H9 (cell line): ENCODE measurements at regions not wholly inside any gene's neighbourhood (a gene's known extent, or its start where the extent isn't known, plus 50 kb on each side); places are given as distances from the start of the nearest gene placed in this dataset.

Experiments
- DNase-seq: peaks from one replicate; pipeline ENCODE4 v3.0.0-alpha.2; 2017
- H2AFZ ChIP-seq: one replicate; pipeline ENCODE4 v1.6.1; 2013; ENCODE audit warnings: mild to moderate bottlenecking, low read length, control low read depth, moderate library complexity
- H2AK5ac ChIP-seq: 2 replicates; pipeline ENCODE4 v1.6.1; 2013; ENCODE audit warnings: low read length, control low read depth, mixed read lengths; ENCODE audit not compliant: insufficient read length
- H2BK120ac ChIP-seq: one replicate; pipeline ENCODE4 v1.6.1; 2013; ENCODE audit warnings: low read depth, mild to moderate bottlenecking, low read length, control low read depth, inconsistent platforms; ENCODE audit not compliant: poor library complexity, severe bottlenecking
- H2BK12ac ChIP-seq: 2 replicates; pipeline ENCODE4 v1.6.1; 2013; ENCODE audit warnings: low read length, control low read depth, mixed read lengths, low read depth; ENCODE audit not compliant: insufficient read length
- H2BK15ac ChIP-seq: 2 replicates; pipeline ENCODE4 v1.6.1; 2013; ENCODE audit warnings: low read depth, low read length, control low read depth
- H2BK20ac ChIP-seq: one replicate; pipeline ENCODE4 v1.6.1; 2013; ENCODE audit warnings: low read depth, mild to moderate bottlenecking, low read length, control low read depth, inconsistent platforms; ENCODE audit not compliant: poor library complexity, severe bottlenecking
- H2BK5ac ChIP-seq: 2 replicates; pipeline ENCODE4 v1.6.1; 2013; ENCODE audit warnings: low read length, control low read depth, mixed read lengths; ENCODE audit not compliant: insufficient read length
- H3K14ac ChIP-seq: 2 replicates; pipeline ENCODE4 v1.6.1; 2013; ENCODE audit warnings: low read length, control low read depth; ENCODE audit not compliant: insufficient read depth
- H3K18ac ChIP-seq: 2 replicates; pipeline ENCODE4 v1.6.1; 2013; ENCODE audit warnings: low read depth, mild to moderate bottlenecking, mixed read lengths, low read length, control low read depth; ENCODE audit not compliant: insufficient read length
- H3K23ac ChIP-seq: 2 replicates; pipeline ENCODE4 v1.6.1; 2013; ENCODE audit warnings: low read length, control low read depth, mixed read lengths, low read depth; ENCODE audit not compliant: insufficient read length
- H3K23me2 ChIP-seq: 2 replicates; pipeline ENCODE4 v1.6.1; 2013; ENCODE audit warnings: low read depth, mild to moderate bottlenecking, mixed read lengths, low read length, control low read depth; ENCODE audit not compliant: insufficient read length, poor library complexity, severe bottlenecking
- H3K27ac ChIP-seq: 2 replicates; pipeline ENCODE4 v1.5.1; 2013; ENCODE audit warnings: low read length, control low read depth, mixed read lengths, low read depth; ENCODE audit not compliant: insufficient read length
- H3K27me3 ChIP-seq: 2 replicates; pipeline ENCODE4 v1.6.1; 2013; ENCODE audit warnings: low read length, control low read depth, inconsistent platforms; ENCODE audit not compliant: insufficient read depth
- H3K4ac ChIP-seq: 2 replicates; pipeline ENCODE4 v1.6.1; 2013; ENCODE audit warnings: low read depth, mild to moderate bottlenecking, control low read depth, inconsistent platforms, low read length, moderate library complexity
- H3K4me1 ChIP-seq: 2 replicates; pipeline ENCODE4 v1.6.1; 2013; ENCODE audit warnings: low read length, control low read depth, inconsistent platforms; ENCODE audit not compliant: insufficient read depth
- H3K4me2 ChIP-seq: 2 replicates; pipeline ENCODE4 v1.6.1; 2013; ENCODE audit warnings: low read length, control low read depth, mixed read lengths; ENCODE audit not compliant: insufficient read length, insufficient read depth
- H3K56ac ChIP-seq: 2 replicates; pipeline ENCODE4 v1.6.1; 2013; ENCODE audit warnings: low read depth, mild to moderate bottlenecking, mixed read lengths, low read length, control low read depth; ENCODE audit not compliant: insufficient read length
- H3K79me1 ChIP-seq: 2 replicates; pipeline ENCODE4 v1.6.1; 2013; ENCODE audit warnings: low read depth, mild to moderate bottlenecking, moderate library complexity, low read length, control low read depth, inconsistent platforms; ENCODE audit not compliant: insufficient read depth, poor library complexity, severe bottlenecking
- H3K79me2 ChIP-seq: 2 replicates; pipeline ENCODE4 v1.6.1; 2013; ENCODE audit warnings: low read length, control low read depth, inconsistent platforms; ENCODE audit not compliant: insufficient read depth
- H3K9ac ChIP-seq: 2 replicates; pipeline ENCODE4 v1.6.1; 2013; ENCODE audit warnings: low read length, control low read depth, mixed read lengths; ENCODE audit not compliant: insufficient read length; ENCODE audit errors: extremely low read depth
- H3K9me3 ChIP-seq: one replicate; pipeline ENCODE4 v1.6.1; 2013; ENCODE audit warnings: low read depth, low read length, inconsistent platforms; ENCODE audit not compliant: control insufficient read depth
- H3T11ph ChIP-seq: one replicate; pipeline ENCODE4 v1.6.1; 2013; ENCODE audit warnings: mild to moderate bottlenecking, low read length, control low read depth, inconsistent platforms
- H4K20me1 ChIP-seq: one replicate; pipeline ENCODE4 v1.6.1; 2013; ENCODE audit not compliant: control insufficient read depth, insufficient read length, insufficient read depth
- H4K5ac ChIP-seq: 2 replicates; pipeline ENCODE4 v1.6.1; 2013; ENCODE audit warnings: low read depth, mild to moderate bottlenecking, mixed read lengths, low read length, control low read depth; ENCODE audit not compliant: insufficient read length
- H4K8ac ChIP-seq: replicated peaks from 2 replicates; pipeline ENCODE4 v1.6.1; 2013; ENCODE audit warnings: low read length, control low read depth, mixed read lengths, low read depth; ENCODE audit not compliant: insufficient read length
- H4K91ac ChIP-seq: 2 replicates; pipeline ENCODE4 v1.6.1; 2013; ENCODE audit warnings: low read depth, mild to moderate bottlenecking, moderate library complexity, mixed read lengths, low read length, control low read depth; ENCODE audit not compliant: insufficient read length
- H3K27ac Mint-ChIP-seq, 3 experiments: 2 replicates in 2 of 3; 3 replicates in 1 of 3; pipeline ENCODE4 v1.8.0; 2020 to 2021; ENCODE audit warnings: mixed read lengths in 3 of 3, mild to moderate bottlenecking in 1 of 3, moderate library complexity in 1 of 3
- H3K27me3 Mint-ChIP-seq: 2 replicates; pipeline ENCODE4 v1.8.0; 2021; ENCODE audit warnings: low read depth, mild to moderate bottlenecking, moderate library complexity, mixed read lengths
- H3K36me3 Mint-ChIP-seq, 3 experiments: 2 replicates in 2 of 3; 3 replicates in 1 of 3; pipeline ENCODE4 v1.8.0; 2020 to 2021; ENCODE audit warnings: low read depth in 3 of 3, mixed read lengths in 3 of 3; ENCODE audit not compliant: insufficient read depth in 1 of 3
- H3K4me1 Mint-ChIP-seq, 2 experiments: 2 replicates each; pipeline ENCODE4 v1.8.0; 2020; ENCODE audit warnings: mixed read lengths in 2 of 2
- H3K4me3 Mint-ChIP-seq, 2 experiments: 2 replicates in 1 of 2; 3 replicates in 1 of 2; pipeline ENCODE4 v1.8.0; 2020 to 2021; ENCODE audit warnings: mild to moderate bottlenecking in 2 of 2, mixed read lengths in 2 of 2, moderate library complexity in 1 of 2
- H3K9me3 Mint-ChIP-seq, 2 experiments: 2 replicates in 1 of 2; 3 replicates in 1 of 2; pipeline ENCODE4 v1.8.0; 2020; ENCODE audit warnings: mild to moderate bottlenecking in 2 of 2, mixed read lengths in 2 of 2, moderate library complexity in 1 of 2
- CTCF ChIP-seq: fragments of 200-600 bp; sonication (generic); conservative IDR thresholded peaks from 3 replicates; pipeline ENCODE4 v1.8.0; 2021; ENCODE audit warnings: antibody characterized with exemption, mild to moderate bottlenecking

DNA sequence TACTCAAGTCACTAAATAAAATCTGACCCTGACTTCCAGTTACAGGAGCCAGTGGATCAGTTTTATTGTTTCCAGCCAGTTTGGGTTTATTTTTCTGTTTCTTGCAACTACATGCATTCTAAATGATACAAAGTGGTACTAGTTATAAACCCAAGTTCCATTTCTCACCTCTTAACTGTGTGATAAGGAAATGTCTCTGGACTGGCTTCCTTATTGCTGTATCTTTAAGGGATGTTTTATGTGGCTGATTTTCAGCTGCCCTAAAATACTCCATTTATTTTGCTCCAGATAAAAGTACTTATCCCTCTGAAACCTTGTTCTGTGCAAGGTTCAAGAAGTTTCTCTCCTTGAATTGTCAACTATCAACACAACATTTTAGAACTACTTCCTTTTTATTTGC lies 107.9 kb upstream of the DLX2 start:
- H3K23ac ChIP-seq = no peak overlapping the region
- no peaks in the 10 kb centered on the region; a peak in 1 of 5 replicates for H3K9me3 Mint-ChIP-seq
- H3K23me2 ChIP-seq = no peaks in the 10 kb centered on the region
- no peak overlapping the region for H3K18ac ChIP-seq
- TF ChIP-seq CTCF = no peak
- H3K79me1 ChIP-seq = no peaks in the 10 kb centered on the region
- H3K27ac ChIP-seq = no peak overlapping the region
- H3K27ac Mint-ChIP-seq = no peak overlapping the region
- no peak overlapping the region for H3K4me2 ChIP-seq
- H3K4me3 Mint-ChIP-seq = no peak overlapping the region
- no peaks in the 10 kb centered on the region for H3K79me2 ChIP-seq
- no peak overlapping the region for H3K14ac ChIP-seq
- no peak for DNase-seq
- H4K91ac ChIP-seq = no peak overlapping the region
- no peak overlapping the region for H2BK15ac ChIP-seq
- H4K5ac ChIP-seq = no peak overlapping the region
- H4K8ac ChIP-seq = no peak overlapping the region
- no peaks in the 10 kb centered on the region for H3K27me3 ChIP-seq
- H2BK5ac ChIP-seq = no peak overlapping the region
- no peaks in the 10 kb centered on the region for H3K9me3 ChIP-seq
- no peak overlapping the region for H3K56ac ChIP-seq
- peaks cover 23 to 24% of the 10 kb centered on the region in 2 experiments for H3K4me1 Mint-ChIP-seq
- H3T11ph ChIP-seq = no peak overlapping the region
- no peak overlapping the region for H2BK120ac ChIP-seq
- no peaks in the 10 kb centered on the region; the same call in 1 of the 2 replicates for H3K27me3 Mint-ChIP-seq
- H2AK5ac ChIP-seq = no peak overlapping the region
- no peak overlapping the region for H2BK20ac ChIP-seq
- H3K9ac ChIP-seq = no peak overlapping the region
- H4K20me1 ChIP-seq = no peaks in the 10 kb centered on the region
- no peaks in the 10 kb centered on the region for H3K36me3 Mint-ChIP-seq
- H2AFZ ChIP-seq = no peak overlapping the region
- H3K4ac ChIP-seq = no peak overlapping the region
- 0 out of 2 replicates have a peak, but pooled peaks cover 4% of the 10 kb centered on the region for H3K4me1 ChIP-seq
- H2BK12ac ChIP-seq = no peak overlapping the region
